GM23248 (cell line): ENCODE measurements at regions not wholly inside any gene's neighbourhood (a gene's known extent, or its start where the extent isn't known, plus 50 kb on each side); places are given as distances from the start of the nearest gene placed in this dataset.

Source experiments
- EZH2 ChIP-seq: fragments of 200-600 bp; sonication (generic); IDR thresholded peaks from 2 replicates; pipeline ENCODE4 v1.6.1; 2018; ENCODE audit warnings: antibody characterized with exemption, mild to moderate bottlenecking; ENCODE audit not compliant: insufficient read depth, poor library complexity, severe bottlenecking
- EZH2phosphoT487 ChIP-seq: fragments of 200-600 bp; sonication (generic); IDR thresholded peaks from 2 replicates; pipeline ENCODE4 v1.6.1; 2018; ENCODE audit warnings: antibody characterized with exemption, moderate library complexity, mild to moderate bottlenecking, low read depth; ENCODE audit not compliant: insufficient read depth

DNA sequence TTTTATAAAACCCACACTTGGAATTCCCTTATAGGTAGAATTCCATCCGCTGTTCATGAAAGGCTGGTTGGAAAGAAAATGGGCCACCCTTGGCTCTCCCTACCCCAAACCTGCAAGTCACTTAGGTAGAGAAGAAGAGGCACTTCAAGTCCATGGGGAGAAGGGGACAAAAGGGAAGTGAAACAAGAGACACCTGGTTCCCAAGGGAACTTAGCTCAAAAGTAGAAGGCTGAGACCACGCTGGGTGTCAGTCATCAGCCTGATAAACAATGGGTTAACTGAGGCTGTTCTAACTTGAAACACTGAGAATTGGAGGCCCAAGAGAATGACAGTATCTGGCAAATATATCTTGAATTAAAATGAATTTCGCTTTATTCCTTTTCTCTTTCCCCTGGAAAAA lies 330.8 kb upstream of the NFE2L3 start:
- TF ChIP-seq EZH2 (no peak), EZH2phosphoT487 (no peak)
